NCI-H2171 treated with DMSO at 0.1 percent for 48 hours (cell line): ENCODE measurements at regions not wholly inside any gene's neighbourhood (a gene's known extent, or its start where the extent isn't known, plus 50 kb on each side); places are given as distances from the start of the nearest gene placed in this dataset.

Experiments used
- DNase-seq: peaks from one replicate; lab custom pipeline; 2025; lab: John Stamatoyannopoulos, UW

GRCh38 chr11:98862169-98862568 is 158.6 kb upstream of the CNTN5 start:
- no peak for DNase-seq

DNA sequence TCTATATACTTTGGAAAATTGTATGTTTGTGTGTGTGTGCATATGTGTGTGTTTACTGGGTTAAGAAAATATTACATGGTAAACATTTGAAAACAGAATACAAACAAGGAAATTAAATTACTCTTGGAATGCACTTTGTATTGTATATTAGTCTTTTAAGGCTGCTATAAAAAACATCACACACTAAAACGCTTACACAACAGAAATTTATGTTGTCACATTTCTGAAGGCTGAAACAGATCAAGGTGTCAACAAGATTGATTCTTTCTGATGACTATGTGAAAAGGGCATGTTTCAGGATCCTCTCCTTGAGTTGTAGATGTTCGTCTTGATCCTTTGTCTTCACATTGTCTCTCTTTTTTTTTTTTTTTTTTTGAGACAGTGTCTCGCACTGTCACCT is 149.1 kb upstream of the CNTN5 start:
- no peak for DNase-seq

GRCh38 chr11:98874050-98874449 is 146.7 kb upstream of the CNTN5 start:
- no peak for DNase-seq

DNA sequence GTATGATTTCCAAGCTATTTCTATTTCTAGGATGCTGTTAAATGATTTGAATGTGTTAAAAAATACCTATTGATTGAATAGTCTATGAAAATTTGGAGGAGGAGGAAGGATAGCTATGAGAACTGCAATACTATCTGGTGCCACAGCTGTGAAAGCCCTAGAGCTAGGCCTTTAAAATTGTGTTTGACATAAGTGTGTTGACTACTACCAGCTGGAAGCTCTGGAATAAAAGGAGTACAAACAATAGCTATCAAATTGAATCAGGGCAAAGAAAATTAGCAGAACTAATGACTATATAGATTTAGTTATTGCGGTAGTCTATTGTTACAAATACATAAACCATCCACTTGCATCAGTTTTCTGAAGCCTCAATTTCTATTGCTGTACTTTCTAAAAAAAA is 124.8 kb upstream of the CNTN5 start:
- peak; percentile 28 for DNase-seq

DNA sequence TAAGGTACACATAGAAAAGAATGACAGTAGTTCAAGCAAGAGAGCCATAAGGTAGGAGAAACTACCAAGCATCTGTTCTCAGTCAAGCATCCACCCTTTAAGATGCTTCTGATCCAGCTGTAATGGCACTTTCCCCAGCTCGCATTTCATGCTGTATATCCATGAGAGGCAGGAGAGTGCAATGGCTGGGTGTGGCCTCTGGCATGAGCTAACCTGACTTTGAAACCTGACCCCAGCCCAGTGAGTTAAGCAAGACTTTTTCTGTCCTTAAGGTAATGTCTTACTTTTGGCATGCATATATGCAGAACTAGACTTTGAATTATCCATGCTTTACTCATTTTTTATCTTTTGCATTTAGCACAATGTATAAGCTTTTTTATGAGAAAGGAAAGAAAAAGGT is 79.8 kb upstream of the CNTN5 start:
- peak; percentile 98 for DNase-seq

- DNase-seq, result no peak
Observed at GRCh38 chr11:98944461-98944860, 76.3 kb upstream of the CNTN5 start.

- DNase-seq, result no peak
Observed at GRCh38 chr11:98952107-98952506, 68.6 kb upstream of the CNTN5 start.

DNA sequence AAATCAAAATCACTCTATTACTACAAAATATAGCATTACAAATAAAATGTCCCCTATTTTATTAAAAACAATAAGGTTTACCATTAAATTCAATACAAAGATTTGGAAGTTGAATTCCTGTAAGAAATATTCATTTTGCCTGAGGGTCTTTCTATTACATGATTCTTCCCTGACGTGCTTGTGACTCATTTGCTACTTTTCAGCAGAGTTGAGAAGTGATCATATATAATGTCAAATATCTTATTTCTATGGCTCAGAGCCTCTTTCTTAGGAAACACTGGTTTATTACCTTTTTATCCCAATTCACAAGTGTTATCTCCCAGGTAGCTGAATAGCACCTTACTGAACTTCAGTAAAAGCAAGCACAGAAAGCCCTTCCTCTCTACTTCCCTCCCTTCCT is 65.2 kb upstream of the CNTN5 start:
- no peak for DNase-seq

GRCh38 chr11:98964146-98964545 is 56.6 kb upstream of the CNTN5 start:
- no peak for DNase-seq

GRCh38 chr11:98965358-98965757 is 55.4 kb upstream of the CNTN5 start:
- DNase-seq, result no peak

DNA sequence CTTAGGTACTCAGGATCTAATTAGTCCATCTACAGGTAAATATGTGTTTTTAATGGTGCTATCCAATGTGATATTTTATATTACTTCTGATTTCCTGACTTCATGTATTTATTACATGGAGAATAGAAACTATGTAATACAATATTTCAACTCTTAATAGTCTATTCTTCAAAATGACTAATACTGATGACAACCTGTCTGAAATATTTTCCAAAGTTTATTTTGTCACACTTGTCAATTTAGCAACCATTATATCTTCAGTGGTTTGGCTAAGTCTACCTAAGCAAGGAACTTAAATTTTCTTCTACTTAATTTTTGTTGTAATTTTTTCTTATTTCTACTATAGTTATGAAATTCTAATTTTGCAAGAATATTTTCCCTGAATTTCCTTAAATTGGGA is 55.0 kb upstream of the CNTN5 start:
- DNase-seq, result no peak

DNA sequence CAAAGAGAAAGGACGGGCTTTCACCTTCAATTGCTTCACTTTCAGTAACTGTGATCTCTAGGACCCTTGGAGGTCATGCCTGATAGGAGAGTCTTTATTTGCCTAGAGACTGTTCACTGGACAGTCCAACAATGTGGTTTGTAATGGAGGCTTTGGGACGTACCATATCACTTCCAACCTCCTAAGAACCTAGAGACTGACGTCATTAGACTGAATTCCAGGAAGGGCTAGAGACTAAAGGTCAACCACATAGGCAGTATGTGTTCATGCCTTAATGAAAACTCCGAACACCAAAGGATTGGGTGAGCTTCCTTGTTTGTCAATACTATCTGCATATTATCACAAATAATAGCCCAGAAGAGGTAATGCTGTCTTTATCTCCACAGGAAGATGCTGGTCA is 53.7 kb upstream of the CNTN5 start:
- DNase-seq, result no peak
